Lower leg skin (tissue), 3 donors: ENCODE measurements at regions not wholly inside any gene's neighbourhood (a gene's known extent, or its start where the extent isn't known, plus 50 kb on each side); places are given as distances from the start of the nearest gene placed in this dataset.

Experiments used
- POLR2A ChIP-seq, 2 donors: fragments of 450-650 bp; IDR thresholded peaks; one replicate each; pipeline ENCODE4 v1.6.1; 2016 to 2017; ENCODE audit warnings: antibody characterized with exemption in 2 of 2, mild to moderate bottlenecking in 1 of 2, moderate library complexity in 1 of 2
- TF ChIP-seq, protein P1 (sequence below), 3 donors: fragments of 450-650 bp; IDR thresholded peaks; one replicate each; pipeline ENCODE4 v1.5.1; 2016; ENCODE audit warnings: antibody characterized with exemption in 3 of 3, mild to moderate bottlenecking in 3 of 3, moderate library complexity in 2 of 3

DNA sequence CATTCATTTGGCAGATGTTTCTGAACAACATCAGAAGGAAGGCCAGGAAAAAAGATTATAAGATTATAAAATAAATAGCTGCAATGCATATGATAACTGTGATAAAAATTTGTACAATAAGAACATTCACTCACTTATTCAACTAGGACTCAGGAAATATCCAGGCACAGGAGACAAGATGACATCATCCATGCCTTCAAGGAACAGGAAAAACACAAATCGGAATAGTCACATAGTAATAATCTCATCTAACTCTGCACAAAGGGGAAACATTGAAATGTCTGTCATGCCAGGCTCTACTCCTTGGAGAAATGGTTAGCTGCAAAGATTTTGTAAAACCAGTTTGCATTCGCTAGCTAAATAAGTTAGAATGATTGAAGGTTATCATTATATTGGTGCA lies 233.5 kb upstream of the AGTR1 start:
- no peak for TF ChIP-seq POLR2A (IDR thresholded peaks at IDR 0.05)
- TF ChIP-seq, protein P1, sequence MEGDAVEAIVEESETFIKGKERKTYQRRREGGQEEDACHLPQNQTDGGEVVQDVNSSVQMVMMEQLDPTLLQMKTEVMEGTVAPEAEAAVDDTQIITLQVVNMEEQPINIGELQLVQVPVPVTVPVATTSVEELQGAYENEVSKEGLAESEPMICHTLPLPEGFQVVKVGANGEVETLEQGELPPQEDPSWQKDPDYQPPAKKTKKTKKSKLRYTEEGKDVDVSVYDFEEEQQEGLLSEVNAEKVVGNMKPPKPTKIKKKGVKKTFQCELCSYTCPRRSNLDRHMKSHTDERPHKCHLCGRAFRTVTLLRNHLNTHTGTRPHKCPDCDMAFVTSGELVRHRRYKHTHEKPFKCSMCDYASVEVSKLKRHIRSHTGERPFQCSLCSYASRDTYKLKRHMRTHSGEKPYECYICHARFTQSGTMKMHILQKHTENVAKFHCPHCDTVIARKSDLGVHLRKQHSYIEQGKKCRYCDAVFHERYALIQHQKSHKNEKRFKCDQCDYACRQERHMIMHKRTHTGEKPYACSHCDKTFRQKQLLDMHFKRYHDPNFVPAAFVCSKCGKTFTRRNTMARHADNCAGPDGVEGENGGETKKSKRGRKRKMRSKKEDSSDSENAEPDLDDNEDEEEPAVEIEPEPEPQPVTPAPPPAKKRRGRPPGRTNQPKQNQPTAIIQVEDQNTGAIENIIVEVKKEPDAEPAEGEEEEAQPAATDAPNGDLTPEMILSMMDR (IDR thresholded peaks at IDR 0.05), result no peak
